ENCODE measurements at regions not wholly inside any gene's neighbourhood (a gene's known extent, or its start where the extent isn't known, plus 50 kb on each side); places are given as distances from the start of the nearest gene placed in this dataset.

- ATAC-seq: no peak
- Histone ChIP-seq H3K9me3 (peaks cover 0 to 23% (median 0%) of the 10 kb centered on the region in 3 donors), H3K27ac (no peak overlapping the region), H3K36me3 (no peaks in the 10 kb centered on the region), H3K27me3 (no peaks in the 10 kb centered on the region), H3K4me1 (no peaks in the 10 kb centered on the region), H3K4me3 (no peak overlapping the region)
- 36 to 42% methylated on average over 3 of the region's 3 CpGs for WGBS, 2 donors (ENCODE audit: low coverage in 1 of 2)
- no peak for TF ChIP-seq EP300 (IDR thresholded peaks at IDR 0.05)
- TF ChIP-seq POLR2A (IDR thresholded peaks at IDR 0.05): no peak
- no peak for TF ChIP-seq CTCF (IDR thresholded peaks at IDR 0.05)
- no peak for TF ChIP-seq POLR2AphosphoS5 (IDR thresholded peaks at IDR 0.05)
Observed at GRCh38 chr3:159482241-159482993, 506.2 kb upstream of the IL12A start.

GRCh38 chr3:159482994-159483367 is 505.7 kb upstream of the IL12A start:
- H3K27ac ChIP-seq: no peak overlapping the region
- TF ChIP-seq EP300 (IDR thresholded peaks at IDR 0.05): no peak
- no peak for TF ChIP-seq CTCF (IDR thresholded peaks at IDR 0.05)
- TF ChIP-seq POLR2AphosphoS5 (IDR thresholded peaks at IDR 0.05): no peak
- no peak for TF ChIP-seq POLR2A (IDR thresholded peaks at IDR 0.05)
- peaks cover 0 to 22% (median 0%) of the 10 kb centered on the region in 3 donors for H3K9me3 ChIP-seq
- H3K4me1 ChIP-seq: no peaks in the 10 kb centered on the region
- WGBS, 2 donors (ENCODE audit: low coverage in 1 of 2): 49 to 67% methylated on average over 5 of the region's 5 CpGs
- no peaks in the 10 kb centered on the region for H3K36me3 ChIP-seq
- ATAC-seq: no peak
- no peaks in the 10 kb centered on the region for H3K27me3 ChIP-seq
- no peak overlapping the region for H3K4me3 ChIP-seq

GRCh38 chr3:159486580-159486979 is 502.1 kb upstream of the IL12A start:
- ATAC-seq: no peak
- no peak overlapping the region for H3K27ac ChIP-seq
- H3K4me1 ChIP-seq: no peaks in the 10 kb centered on the region
- H3K9me3 ChIP-seq: peaks cover 0 to 21% (median 0%) of the 10 kb centered on the region in 3 donors
- TF ChIP-seq EP300 (IDR thresholded peaks at IDR 0.05): no peak
- no peak for TF ChIP-seq CTCF (IDR thresholded peaks at IDR 0.05)
- TF ChIP-seq POLR2AphosphoS5 (IDR thresholded peaks at IDR 0.05): no peak
- no peak for TF ChIP-seq POLR2A (IDR thresholded peaks at IDR 0.05)
- WGBS, 2 donors (ENCODE audit: low coverage in 1 of 2): 46 to 60% methylated on average over 2 of the region's 2 CpGs
- no peak overlapping the region for H3K4me3 ChIP-seq
- no peaks in the 10 kb centered on the region for H3K36me3 ChIP-seq
- no peaks in the 10 kb centered on the region for H3K27me3 ChIP-seq

- Histone ChIP-seq H3K36me3 (no peaks in the 10 kb centered on the region), H3K4me1 (no peaks in the 10 kb centered on the region), H3K27ac (no peak overlapping the region), H3K27me3 (no peaks in the 10 kb centered on the region), H3K4me3 (no peak overlapping the region), H3K9me3 (peaks cover 0 to 21% (median 0%) of the 10 kb centered on the region in 3 donors)
- 45 to 65% methylated on average over 2 of the region's 2 CpGs for WGBS, 2 donors (ENCODE audit: low coverage in 1 of 2)
- no peak for ATAC-seq
- no peak for TF ChIP-seq POLR2A (IDR thresholded peaks at IDR 0.05)
- no peak for TF ChIP-seq CTCF (IDR thresholded peaks at IDR 0.05)
- TF ChIP-seq EP300 (IDR thresholded peaks at IDR 0.05): no peak
- no peak for TF ChIP-seq POLR2AphosphoS5 (IDR thresholded peaks at IDR 0.05)
Observed at GRCh38 chr3:159487304-159487703, 501.3 kb upstream of the IL12A start.

- no peaks in the 10 kb centered on the region for H3K27me3 ChIP-seq
Observed at GRCh38 chr3:159488602-159489001, 500.0 kb upstream of the IL12A start.

More at GRCh38 chr3:159488602-159489001, 500.0 kb upstream of the IL12A start:
- 56 to 82% methylated on average over 2 of the region's 2 CpGs for WGBS, 2 donors (ENCODE audit: low coverage in 1 of 2)
- ATAC-seq: no peak
- no peak for TF ChIP-seq EP300 (IDR thresholded peaks at IDR 0.05)
- no peak for TF ChIP-seq POLR2A (IDR thresholded peaks at IDR 0.05)
- no peak for TF ChIP-seq POLR2AphosphoS5 (IDR thresholded peaks at IDR 0.05)
- TF ChIP-seq CTCF (IDR thresholded peaks at IDR 0.05): no peak
- peaks cover 0 to 21% (median 0%) of the 10 kb centered on the region in 3 donors for H3K9me3 ChIP-seq
- no peak overlapping the region for H3K27ac ChIP-seq
- H3K36me3 ChIP-seq: no peaks in the 10 kb centered on the region
- H3K4me3 ChIP-seq: no peak overlapping the region
- H3K4me1 ChIP-seq: no peaks in the 10 kb centered on the region

All from gastroesophageal sphincter (tissue), 4 donors.